DMS53 treated with DMSO at 0.1 percent for 48 hours (cell line): ENCODE measurements at regions not wholly inside any gene's neighbourhood (a gene's known extent, or its start where the extent isn't known, plus 50 kb on each side); places are given as distances from the start of the nearest gene placed in this dataset.
"Not testable (repeated sequence)": the region's sequence is repeated elsewhere in the genome, so short reads cannot be mapped to it uniquely, and the experiment has no call there.

Experiments used
- DNase-seq: peaks from one replicate; lab custom pipeline; 2025; ENCODE audit not compliant: unreplicated experiment; lab: John Stamatoyannopoulos, UW

DNA sequence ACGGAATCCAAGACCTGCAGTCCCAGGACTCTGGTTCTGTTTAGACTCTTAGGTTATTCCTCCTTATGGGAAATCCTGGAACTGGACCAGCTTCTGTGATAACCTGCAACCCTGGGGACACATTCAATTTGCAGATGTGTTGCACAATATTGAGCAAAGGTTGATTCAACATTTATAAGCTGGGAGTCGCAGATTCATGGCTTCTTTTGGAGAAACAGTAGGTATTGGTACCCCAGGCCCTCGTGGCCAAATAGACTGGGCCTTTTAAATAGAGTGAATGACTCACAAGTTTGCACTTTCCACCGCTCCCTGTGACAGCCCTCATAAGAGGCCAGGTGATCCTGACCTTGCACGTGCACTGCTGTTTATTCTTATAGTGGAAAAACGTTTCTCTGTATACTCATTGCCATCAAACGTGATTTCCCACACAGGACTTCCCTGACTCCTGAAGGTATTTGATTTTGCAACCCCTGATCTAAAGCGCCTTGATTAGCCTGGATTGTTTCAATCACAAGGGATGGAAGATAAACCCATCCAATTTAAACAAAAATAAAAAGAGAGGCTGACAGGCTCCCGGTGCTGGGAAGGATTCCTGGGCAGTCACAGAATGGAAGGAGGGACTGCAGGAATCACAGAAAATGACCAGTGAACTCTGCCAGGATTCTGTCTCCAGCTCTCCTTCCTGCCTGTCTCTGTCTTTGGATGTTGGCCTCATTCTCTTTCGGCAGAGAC lies 98.0 kb downstream of the VCPKMT start:
- DNase-seq, result peak; percentile 62

DNA sequence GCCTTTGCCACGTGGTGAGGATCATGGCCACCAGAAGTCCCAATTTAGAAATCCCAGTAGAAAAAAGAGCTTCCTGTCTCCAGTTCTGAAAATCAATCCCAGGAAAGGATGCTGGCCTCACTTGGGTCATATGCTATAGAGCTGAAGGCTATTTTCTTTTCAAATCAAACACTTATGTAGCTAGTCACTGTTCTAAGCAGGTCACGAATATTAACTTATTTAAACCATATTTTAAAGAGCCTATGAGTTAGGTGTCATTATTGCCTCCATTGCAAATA lies 97.5 kb downstream of the VCPKMT start:
- no peak for DNase-seq

DNA sequence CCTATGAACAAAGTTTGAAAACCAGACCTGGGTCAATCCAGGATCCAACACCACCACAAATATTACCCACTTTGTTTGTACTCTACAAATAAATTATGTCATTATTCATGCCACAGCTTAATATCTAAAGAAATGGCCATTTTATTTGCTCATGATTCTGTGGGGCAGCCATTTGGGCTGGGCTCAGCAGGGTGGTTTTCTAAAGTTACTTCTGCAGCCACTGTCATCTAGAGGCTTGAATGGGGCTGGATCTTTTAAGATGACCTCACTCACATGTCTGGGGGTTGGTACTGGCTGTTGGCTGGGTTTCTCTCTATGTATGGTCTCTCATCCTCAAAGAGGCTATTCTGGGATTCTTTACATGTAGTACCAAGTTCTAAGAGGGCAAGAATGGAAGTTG lies 96.2 kb downstream of the VCPKMT start:
- no peak for DNase-seq

DNA sequence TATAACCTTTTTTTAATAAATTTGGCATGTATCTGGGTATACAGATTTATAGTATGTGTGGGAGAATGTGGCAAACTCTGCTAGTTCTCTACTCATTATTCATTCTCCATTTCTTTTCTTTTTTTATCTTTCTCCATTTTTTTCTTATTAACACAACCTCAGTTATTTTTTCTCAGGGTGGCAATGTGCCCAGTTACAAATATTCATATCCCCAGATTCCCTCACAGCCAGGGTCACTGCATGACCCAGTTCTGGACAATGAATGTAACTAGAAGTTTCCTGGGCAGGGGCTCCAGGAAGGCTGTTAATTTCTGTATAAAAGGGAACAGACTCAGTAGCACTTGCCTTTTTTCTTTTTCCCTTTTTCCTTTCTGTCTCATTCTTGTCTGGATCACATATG lies 95.6 kb downstream of the VCPKMT start:
- DNase-seq, result no peak

DNA sequence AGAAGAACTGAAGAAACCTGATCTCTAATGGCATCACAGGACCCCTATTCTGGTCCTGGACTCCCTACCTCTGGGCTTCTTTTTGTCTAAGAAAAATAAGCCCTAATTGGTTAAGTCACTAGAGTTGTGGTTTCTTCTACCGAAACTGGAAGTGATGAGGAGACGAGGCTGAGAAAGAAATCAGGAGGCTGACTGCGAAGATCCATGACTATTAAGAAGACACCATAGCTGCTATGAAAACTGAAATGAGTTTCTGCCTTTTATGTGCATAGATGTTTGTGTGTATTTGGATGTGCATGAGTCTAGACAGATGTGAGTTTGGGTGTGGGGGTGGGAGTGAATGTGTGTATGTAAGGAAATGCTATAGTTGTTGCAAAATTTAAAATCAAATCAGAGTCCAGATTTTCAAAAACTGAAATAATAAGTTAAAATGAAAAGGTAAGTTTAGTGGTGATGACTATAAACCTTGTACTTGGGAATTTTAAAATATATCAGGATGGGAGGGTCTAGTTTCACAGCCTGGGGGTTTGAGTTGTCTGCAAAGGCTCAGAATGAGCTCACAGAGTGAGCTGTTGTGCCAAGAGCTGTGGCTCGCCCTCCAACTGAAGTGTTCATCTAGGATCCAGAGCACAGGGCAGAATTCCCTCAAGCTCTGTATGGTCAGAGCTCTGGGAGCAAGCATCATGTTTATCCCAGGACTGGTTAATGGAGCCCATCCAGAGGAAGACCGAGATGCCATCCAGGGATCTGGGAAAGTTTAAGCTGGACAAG lies 94.9 kb downstream of the VCPKMT start:
- no peak for DNase-seq

DNA sequence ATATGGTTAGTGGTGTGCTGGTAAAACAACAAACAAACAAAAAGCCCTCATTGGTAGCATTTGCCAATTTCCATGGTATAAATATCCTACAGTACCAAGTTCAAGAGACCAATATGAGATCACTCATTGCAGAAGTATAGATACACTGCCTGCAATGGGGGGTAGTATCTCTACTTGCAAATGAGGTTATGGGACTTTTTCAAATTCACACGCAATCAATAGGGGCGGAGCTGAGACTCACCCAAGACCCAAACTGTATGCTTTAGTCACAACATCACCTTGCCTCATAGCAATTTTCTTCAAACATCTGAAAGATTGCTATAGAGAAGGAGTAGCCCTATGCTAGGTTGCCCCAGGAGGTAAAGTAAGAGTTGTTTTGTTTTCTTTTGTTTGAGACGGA lies 93.7 kb downstream of the VCPKMT start:
- no peak for DNase-seq

DNA sequence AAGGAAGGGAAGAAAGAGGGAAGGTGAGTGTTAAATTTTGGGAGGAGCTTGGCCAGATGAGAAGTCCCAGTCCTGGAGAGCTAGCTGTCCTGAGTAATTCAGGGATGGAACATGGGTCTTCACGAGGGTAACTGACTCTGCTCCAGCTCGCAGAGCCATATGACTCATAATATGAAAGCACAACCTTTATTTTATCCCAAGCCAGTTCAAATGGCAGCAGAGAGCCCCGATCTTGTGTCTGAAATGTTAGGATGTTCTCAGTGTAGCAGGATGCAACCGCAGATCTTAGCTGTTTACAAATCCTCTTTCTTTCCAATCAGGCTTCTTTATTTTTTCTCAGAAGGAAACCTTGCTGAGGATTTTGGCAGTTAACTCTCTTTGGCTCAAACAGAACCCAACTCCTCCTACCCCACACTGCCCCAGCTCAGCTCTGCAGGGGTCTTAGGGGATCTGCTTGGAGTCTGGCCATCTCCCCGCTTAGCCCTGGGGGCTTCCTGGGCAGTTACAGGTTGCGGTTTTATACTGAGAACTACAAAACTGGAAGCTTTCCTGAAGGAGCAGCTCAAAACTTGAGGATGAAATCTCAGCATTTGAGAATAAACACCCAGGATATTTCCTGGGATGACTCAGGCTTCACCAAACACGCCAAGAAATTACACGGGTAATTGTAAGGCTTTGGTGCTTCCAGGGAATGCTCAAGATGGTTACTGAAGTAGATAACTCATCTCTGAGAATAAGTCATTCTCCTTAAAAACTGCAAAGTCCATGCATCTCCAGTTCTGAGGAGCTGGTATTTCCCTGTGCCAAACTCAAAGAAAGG lies 92.5 kb downstream of the VCPKMT start:
- no peak for DNase-seq

DNA sequence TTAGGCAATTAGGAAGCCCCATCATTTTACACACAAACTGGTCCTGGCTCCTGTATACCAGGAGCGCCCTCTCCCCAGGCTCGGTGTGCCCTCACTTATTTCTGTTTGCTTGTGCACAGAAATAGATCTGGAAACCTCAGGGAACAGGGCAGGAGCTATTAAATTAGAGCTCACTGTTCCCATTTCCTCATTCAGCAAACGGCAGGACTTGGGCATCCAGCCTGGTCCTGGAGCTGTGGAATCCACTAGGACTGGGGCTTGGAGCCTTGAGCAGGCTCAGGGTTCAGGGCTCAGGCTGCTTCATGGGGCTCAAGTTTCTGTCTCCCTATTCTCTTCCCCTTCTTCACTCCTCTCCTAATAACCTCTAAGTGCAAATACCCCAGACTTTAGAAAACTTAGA lies 91.3 kb downstream of the VCPKMT start:
- no peak for DNase-seq

DNA sequence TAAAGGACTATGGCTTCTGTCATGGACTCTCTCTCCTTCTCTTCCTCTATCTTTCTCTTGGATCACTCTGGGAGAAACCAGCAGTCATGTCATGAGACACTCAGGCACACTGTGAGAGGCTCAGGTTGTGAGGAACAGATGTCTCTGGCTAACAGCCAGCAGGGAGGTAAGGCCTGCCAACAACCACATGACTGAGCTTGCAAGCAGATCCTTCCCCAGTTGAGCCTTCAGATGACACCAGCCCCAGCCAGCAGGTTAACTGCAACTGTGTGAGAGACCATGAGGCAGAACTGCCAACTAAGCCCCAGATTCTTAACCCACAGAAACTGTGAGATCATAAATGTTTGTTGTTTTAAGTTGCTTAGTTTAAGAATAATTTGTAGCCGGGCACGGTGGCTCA lies 90.6 kb downstream of the VCPKMT start:
- no peak for DNase-seq

DNA sequence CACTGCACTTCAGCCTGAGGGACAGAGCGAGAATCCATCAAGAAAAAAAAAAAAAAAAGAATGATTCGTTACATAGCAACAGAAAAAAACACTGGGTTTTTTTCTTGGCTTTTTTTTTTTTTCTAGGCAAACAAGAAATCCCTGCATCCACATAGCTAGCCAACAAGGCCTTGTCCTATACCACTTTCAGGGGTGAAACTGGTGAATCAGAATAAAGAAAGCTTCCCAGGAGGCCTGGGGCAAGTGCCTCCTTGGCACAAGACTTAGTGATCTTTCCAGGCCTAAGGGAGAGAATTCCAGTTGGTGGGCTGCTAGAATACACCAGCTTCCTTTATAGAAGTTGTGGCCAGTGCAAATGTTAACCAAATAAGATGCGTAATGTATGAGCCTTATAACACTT lies 90.0 kb downstream of the VCPKMT start:
- no peak for DNase-seq

DNA sequence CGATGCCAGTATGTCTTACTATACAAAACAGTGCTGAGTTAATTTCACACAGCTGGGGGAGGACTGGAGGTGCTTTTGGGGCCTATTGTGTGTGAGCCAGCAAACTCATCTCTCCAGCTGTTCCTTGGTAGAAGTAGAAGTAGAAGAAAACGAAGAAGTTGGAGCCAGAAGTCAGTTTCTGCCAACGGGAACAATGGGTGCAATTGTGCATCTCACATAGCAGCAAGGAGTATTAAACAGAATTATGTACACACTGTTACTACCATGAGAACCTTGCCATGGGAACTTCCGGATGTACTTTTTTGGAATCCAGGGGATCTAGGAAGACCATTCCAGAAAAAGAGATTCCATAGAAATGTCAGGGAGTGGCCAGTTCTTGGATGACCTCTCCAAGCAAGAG lies 88.6 kb downstream of the VCPKMT start:
- DNase-seq, result no peak

DNA sequence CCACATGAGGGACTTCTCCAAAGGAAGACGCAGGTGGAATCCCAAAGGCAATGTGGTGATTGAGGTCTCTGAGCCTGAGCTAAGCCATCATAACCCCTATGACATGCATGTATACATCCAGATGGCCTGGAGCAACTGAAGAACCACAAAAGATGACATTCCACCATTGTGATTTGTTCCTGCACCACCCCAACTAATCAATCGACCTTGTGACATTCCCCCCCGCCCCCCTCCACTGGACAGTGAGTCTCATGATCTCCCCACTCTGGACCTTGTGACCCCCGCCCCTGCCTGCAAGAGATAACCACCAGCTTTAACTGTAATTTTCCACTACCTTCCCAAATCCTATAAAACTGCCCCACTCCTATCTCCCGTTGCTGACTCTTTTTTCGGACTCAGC lies 87.9 kb downstream of the VCPKMT start:
- DNase-seq, result no peak

DNA sequence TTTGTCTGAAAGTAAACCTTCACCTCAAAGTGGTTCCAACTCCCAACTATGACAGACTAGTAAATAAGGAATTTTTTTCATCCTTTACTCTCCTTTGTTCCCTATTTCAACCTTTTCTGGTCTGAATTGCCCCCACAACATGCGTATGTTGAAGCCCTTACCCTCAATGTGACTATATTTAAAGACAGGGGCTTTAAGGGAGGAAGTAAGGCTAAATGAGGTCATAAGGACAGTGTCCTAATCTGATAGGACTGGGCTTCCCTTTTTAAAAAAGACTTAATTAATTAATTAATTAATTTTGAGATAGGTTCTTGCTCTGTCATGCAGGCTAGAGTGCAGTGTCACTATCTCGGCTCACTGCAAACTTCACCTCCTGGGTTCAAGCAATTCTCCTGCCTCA lies 86.3 kb downstream of the VCPKMT start:
- no peak for DNase-seq

DNA sequence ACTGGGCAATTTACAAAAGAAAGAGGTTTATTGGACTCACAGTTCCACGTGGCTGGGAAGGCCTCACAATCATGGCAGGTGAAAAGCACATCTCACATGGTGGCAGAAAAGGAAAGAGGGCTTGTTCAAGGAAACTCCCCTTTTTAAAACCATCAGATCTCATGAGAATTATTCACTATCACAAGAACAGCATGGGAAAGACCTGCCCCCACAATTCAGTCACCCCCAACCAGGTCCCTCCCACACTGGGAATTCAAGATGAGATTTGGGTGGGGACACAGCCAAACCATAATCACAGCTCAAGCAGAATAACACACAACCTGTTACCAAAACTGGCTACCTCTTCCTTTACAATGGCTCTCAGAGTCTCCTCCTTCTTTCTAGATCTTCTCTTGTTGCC lies 85.5 kb downstream of the VCPKMT start:
- DNase-seq, result not testable (repeated sequence)

DNA sequence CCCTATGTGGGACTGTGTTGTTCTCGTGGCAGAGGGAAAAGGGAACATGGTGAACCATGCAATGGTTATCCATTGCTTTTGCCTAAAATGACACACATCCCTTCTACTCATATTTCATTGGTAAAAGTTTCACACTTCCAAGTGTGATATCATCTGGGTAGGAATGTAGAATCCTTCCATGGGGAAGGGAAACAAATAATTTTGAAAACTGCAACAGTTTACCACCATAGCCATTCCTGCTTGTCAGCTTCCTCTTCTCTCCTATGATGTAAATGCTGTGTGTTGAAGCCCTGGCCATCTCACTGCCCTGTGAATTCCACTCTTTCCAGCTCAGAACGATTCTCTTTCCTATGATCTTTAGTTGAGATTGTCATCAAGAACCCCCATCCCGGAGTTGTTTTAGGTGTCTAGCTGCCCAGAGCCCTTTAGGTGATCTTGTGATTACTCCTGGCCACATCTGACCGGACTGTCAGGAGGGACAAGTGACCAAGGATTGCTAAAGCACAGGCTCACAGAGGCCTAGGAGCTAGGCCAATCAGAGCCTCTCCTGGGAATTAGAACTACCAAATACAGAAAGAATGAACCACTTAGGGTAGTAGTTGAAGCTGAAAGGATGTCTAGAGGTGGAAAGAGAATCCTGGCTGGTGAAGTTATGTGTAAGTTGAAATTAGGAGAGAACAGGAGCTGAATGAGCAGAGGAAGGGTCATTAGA lies 84.6 kb downstream of the VCPKMT start:
- no peak for DNase-seq

DNA sequence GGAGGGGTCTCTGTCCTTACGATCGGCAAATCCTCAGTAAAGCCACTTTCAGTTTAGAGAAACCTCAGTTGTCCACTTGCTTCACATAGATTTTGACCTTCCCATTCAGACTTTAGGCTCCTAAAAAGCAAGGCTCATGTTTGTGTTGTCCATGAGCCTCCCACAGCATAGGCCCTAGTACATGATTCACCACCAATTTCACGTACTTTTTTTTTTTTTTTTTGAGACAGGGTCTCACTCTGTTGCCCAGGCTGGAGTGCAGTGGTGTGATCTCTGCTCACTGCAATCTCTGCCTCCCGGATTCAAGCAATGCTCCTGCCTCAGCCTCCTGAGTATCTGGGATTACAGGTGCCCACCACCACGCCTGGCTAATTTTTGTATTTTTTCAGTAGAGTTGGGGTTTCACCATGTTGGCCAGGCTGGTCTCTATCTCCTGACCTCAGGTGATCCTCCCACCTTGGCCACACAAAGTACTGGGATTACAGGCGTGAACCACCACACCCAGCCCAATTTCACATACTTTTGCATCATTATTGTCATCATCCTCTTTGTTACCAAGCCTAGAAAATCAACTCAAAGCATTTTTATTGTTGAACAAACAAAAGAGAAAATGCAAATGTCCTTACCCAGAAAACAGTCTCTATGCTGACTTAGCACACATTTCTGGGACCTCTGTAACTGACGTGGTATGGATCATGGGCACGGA lies 83.8 kb downstream of the VCPKMT start:
- not testable (repeated sequence) for DNase-seq

DNA sequence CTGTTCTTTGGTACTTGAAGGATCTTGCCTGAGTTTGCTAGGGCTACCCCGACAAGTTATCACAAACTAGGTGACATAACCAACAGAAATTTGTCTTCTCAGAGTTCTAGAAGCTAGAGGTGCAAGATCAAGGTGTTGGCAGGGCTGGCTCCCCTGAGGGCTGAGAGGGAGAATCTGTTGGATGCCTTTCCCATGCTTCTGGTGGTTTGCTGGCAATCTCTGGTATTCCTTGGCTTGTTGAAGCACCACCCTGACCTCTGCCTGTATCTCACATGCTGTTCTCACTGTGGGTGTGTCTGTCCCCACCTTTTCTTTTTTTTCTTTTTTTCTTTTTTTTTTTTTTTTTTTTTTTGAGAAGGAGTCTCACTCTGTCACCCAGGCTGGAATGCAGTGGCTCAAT lies 81.2 kb downstream of the VCPKMT start:
- no peak for DNase-seq

DNA sequence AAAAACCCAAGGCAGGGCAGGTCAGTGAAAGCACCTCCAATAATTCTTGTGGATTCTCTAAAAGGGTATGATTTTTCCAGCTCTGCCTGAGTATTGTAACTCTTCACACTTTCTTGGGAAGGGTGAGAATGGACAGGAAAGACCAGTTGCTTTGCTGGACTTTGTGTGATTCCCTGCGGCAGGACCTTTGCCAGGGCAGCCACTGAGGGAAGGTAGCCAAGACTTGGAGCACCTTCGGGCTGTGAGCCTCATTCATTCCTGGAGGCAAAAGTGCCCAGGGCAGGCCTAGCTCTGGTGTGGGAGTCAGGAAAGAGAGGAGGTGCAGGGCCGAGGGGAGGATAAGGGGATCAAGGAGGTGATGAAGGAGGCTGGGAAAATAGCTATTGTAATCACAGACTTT lies 80.2 kb downstream of the VCPKMT start:
- no peak for DNase-seq

DNA sequence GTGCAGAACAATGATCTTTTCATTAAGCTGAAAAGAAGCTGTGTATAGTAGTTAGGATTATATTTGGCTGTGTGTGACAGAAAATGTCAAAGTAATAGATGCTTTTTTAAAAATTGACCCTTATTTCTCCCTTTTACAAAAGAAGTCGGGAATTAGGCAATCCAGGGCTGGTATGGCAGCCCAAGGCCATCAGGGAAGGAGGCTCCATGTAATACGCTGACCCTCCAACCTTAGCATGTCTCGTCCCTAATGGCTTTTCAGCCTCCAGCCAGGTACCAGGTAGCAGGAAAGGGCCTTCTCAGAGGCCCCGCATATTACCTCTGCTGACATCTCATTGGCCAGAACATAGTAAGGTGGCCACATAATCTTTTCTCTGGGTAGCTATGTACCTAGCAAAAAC lies 79.7 kb downstream of the VCPKMT start:
- no peak for DNase-seq

DNA sequence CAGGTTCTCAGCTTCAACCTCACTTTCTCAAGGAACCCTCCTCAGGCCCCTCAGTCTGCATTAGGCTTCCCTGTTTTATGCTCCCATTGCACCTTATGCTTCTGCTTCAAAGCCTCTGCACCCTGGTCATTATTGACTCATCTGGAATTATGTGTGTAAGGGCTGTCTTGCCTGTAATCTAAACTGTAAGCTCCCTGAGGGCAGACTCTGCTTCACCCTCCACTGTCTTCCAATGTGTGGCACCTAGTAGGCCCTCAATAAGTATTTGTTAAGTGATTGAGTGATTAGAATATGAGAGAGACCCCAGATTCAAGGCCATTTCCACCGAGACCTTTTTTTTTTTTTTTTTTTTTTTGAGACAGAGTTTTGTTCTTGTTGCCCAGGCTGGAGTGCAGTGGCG lies 79.1 kb downstream of the VCPKMT start:
- no peak for DNase-seq

DNA sequence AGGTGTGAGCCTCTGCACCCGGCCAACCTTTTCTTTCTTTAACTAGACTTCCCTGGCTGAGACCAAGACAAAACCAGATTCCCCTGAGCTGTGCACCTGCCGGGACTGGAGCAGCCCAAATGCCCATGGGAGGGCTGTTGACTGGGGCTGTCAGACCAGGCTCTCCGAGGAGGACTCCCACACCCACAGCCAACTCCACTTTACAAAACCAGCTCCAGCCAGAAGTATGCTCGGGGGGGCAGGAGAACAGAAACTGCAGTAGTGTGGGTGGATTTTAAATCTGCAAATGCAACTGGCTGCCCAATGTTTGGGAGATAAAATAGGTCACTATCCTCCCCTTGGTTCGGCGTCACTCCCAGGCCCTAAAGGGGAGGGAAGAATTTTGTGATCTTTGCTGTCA lies 78.5 kb downstream of the VCPKMT start:
- DNase-seq, result no peak
